Trophoblast cell (in vitro differentiated cells and primary cell): ENCODE measurements at regions not wholly inside any gene's neighbourhood (a gene's known extent, or its start where the extent isn't known, plus 50 kb on each side); places are given as distances from the start of the nearest gene placed in this dataset.

Experiments
- DNase-seq, 2 donors: peaks; one replicate each; pipeline ENCODE4 v3.0.0-alpha.2; 2016
- H2AFZ ChIP-seq: 2 replicates; pipeline ENCODE4 v1.6.1; 2013; ENCODE audit warnings: low read length, moderate library complexity, mild to moderate bottlenecking; ENCODE audit not compliant: insufficient read depth, poor library complexity
- H2AK5ac ChIP-seq: 2 replicates; pipeline ENCODE4 v1.6.1; 2013; ENCODE audit warnings: mild to moderate bottlenecking, low read length
- H2BK120ac ChIP-seq: 2 replicates; pipeline ENCODE4 v1.6.1; 2013; ENCODE audit warnings: low read length, mild to moderate bottlenecking, moderate library complexity; ENCODE audit not compliant: insufficient read depth, poor library complexity
- H2BK12ac ChIP-seq: 2 replicates; pipeline ENCODE4 v1.6.1; 2013; ENCODE audit warnings: mild to moderate bottlenecking, low read length, moderate library complexity
- H2BK5ac ChIP-seq: 2 replicates; pipeline ENCODE4 v1.6.1; 2013; ENCODE audit warnings: low read length, low read depth, moderate library complexity, mild to moderate bottlenecking; ENCODE audit not compliant: poor library complexity
- H3K14ac ChIP-seq: 2 replicates; pipeline ENCODE4 v1.6.1; 2013; ENCODE audit warnings: mild to moderate bottlenecking, low read length
- H3K18ac ChIP-seq: 2 replicates; pipeline ENCODE4 v1.6.1; 2013; ENCODE audit warnings: mild to moderate bottlenecking, low read length
- H3K23ac ChIP-seq: 2 replicates; pipeline ENCODE4 v1.6.1; 2013; ENCODE audit warnings: low read length
- H3K27ac ChIP-seq: 2 replicates; pipeline ENCODE4 v1.5.1; 2013; ENCODE audit warnings: low read depth, mild to moderate bottlenecking, inconsistent platforms, low read length, moderate library complexity
- H3K27me3 ChIP-seq: 2 replicates; pipeline ENCODE4 v1.6.1; 2013; ENCODE audit warnings: inconsistent platforms, mild to moderate bottlenecking, low read length, moderate library complexity; ENCODE audit not compliant: insufficient read depth
- H3K36me3 ChIP-seq, 2 experiments: 1 replicate in 1 of 2; 2 replicates in 1 of 2; pipeline ENCODE4 v1.6.1; 2013; ENCODE audit warnings: low read length in 2 of 2, mild to moderate bottlenecking in 2 of 2, moderate library complexity in 1 of 2; ENCODE audit not compliant: insufficient read depth in 2 of 2, control insufficient read depth in 1 of 2
- H3K4ac ChIP-seq: 2 replicates; pipeline ENCODE4 v1.6.1; 2013; ENCODE audit warnings: low read depth, mild to moderate bottlenecking, low read length, moderate library complexity
- H3K4me1 ChIP-seq, 2 experiments: 1 replicate in 1 of 2; 2 replicates in 1 of 2; pipeline ENCODE4 v1.6.1; 2013; ENCODE audit warnings: low read length in 2 of 2, mild to moderate bottlenecking in 2 of 2, moderate library complexity in 1 of 2; ENCODE audit not compliant: insufficient read depth in 2 of 2, control insufficient read depth in 1 of 2
- H3K4me2 ChIP-seq: 2 replicates; pipeline ENCODE4 v1.6.1; 2013; ENCODE audit warnings: inconsistent platforms, mild to moderate bottlenecking, low read length, moderate library complexity
- H3K4me3 ChIP-seq: 2 replicates; pipeline ENCODE4 v1.5.1; 2013; ENCODE audit warnings: mild to moderate bottlenecking, low read depth, low read length, inconsistent platforms
- H3K79me1 ChIP-seq: one replicate; pipeline ENCODE4 v1.6.1; 2013; ENCODE audit warnings: low read length
- H3K79me2 ChIP-seq: 2 replicates; pipeline ENCODE4 v1.6.1; 2013; ENCODE audit warnings: low read length, mild to moderate bottlenecking; ENCODE audit not compliant: control insufficient read depth, insufficient read depth, poor library complexity
- H3K9ac ChIP-seq: 2 replicates; pipeline ENCODE4 v1.6.1; 2013; ENCODE audit warnings: mild to moderate bottlenecking, low read length
- H3K9me3 ChIP-seq: 2 replicates; pipeline ENCODE4 v1.6.1; 2013; ENCODE audit warnings: low read depth, mild to moderate bottlenecking, control low read depth, inconsistent platforms, low read length; ENCODE audit not compliant: insufficient read depth
- H4K12ac ChIP-seq: 2 replicates; pipeline ENCODE4 v1.6.1; 2013; ENCODE audit warnings: low read depth, mild to moderate bottlenecking, low read length, moderate library complexity
- H4K8ac ChIP-seq: 2 replicates; pipeline ENCODE4 v1.6.1; 2013; ENCODE audit warnings: low read depth, mild to moderate bottlenecking, low read length, moderate library complexity
- H4K91ac ChIP-seq: one replicate; pipeline ENCODE4 v1.6.1; 2013; ENCODE audit warnings: low read depth, mild to moderate bottlenecking, low read length, moderate library complexity
- WGBS: extraction: QIAGEN DNeasy Blood & Tissue Kit; methylation state at CpG from one replicate; pipeline ENCODE4 v1.1.7; 2013; ENCODE audit warnings: missing lambda C conversion rate; ENCODE audit not compliant: insufficient read length, insufficient coverage; ENCODE audit errors: extremely low coverage; 5-methylcytosine and 5-hydroxymethylcytosine counted together

- no peak overlapping the region for H2AFZ ChIP-seq
- H3K9ac ChIP-seq, result no peak overlapping the region
- no peak overlapping the region for H2BK12ac ChIP-seq
- H4K12ac ChIP-seq, result no peak overlapping the region
- peaks cover 3% of the 10 kb centered on the region for H3K9me3 ChIP-seq
- H2BK5ac ChIP-seq, result no peak overlapping the region
- no peak overlapping the region for H4K91ac ChIP-seq
- H3K27me3 ChIP-seq, result no peaks in the 10 kb centered on the region
- no peak overlapping the region for H3K4me2 ChIP-seq
- H3K27ac ChIP-seq, result no peak overlapping the region
- no peak for DNase-seq
- H2BK120ac ChIP-seq, result no peak overlapping the region
- no peak overlapping the region for H3K23ac ChIP-seq
- H3K14ac ChIP-seq, result no peak overlapping the region
- H3K79me2 ChIP-seq, result no peaks in the 10 kb centered on the region
- no peak overlapping the region for H4K8ac ChIP-seq
- no peak overlapping the region for H3K4me3 ChIP-seq
- H3K4me1 ChIP-seq, result no peaks in the 10 kb centered on the region
- no peak overlapping the region for H2AK5ac ChIP-seq
- no peaks in the 10 kb centered on the region for H3K36me3 ChIP-seq
- no peaks in the 10 kb centered on the region for H3K79me1 ChIP-seq
- no peak overlapping the region for H3K18ac ChIP-seq
- H3K4ac ChIP-seq, result no peak overlapping the region
These were observed 262.7 kb downstream of the SPRY1 start for GRCh38 chr4:123659262-123659661.

GRCh38 chr4:123659730-123660129 lies 263.1 kb downstream of the SPRY1 start:
- no peak overlapping the region for H2AFZ ChIP-seq
- no peaks in the 10 kb centered on the region for H3K79me2 ChIP-seq
- H4K12ac ChIP-seq, result no peak overlapping the region
- peak in 1 of 2 donors; percentile 26 for DNase-seq
- H4K91ac ChIP-seq, result no peak overlapping the region
- no peak overlapping the region for H3K4me2 ChIP-seq
- no CpG with 5 or more reads among the region's 1 CpG for WGBS
- no peak overlapping the region for H2BK120ac ChIP-seq
- no peaks in the 10 kb centered on the region for H3K36me3 ChIP-seq
- no peak overlapping the region for H2BK12ac ChIP-seq
- H3K23ac ChIP-seq, result no peak overlapping the region
- no peak overlapping the region for H3K4me3 ChIP-seq
- H2BK5ac ChIP-seq, result no peak overlapping the region
- H3K27ac ChIP-seq, result no peak overlapping the region
- no peaks in the 10 kb centered on the region for H3K4me1 ChIP-seq
- peaks cover 3% of the 10 kb centered on the region for H3K9me3 ChIP-seq
- H3K27me3 ChIP-seq, result no peaks in the 10 kb centered on the region
- no peak overlapping the region for H3K4ac ChIP-seq
- H4K8ac ChIP-seq, result no peak overlapping the region
- no peak overlapping the region for H3K9ac ChIP-seq
- H3K14ac ChIP-seq, result no peak overlapping the region
- H2AK5ac ChIP-seq, result no peak overlapping the region
- H3K79me1 ChIP-seq, result no peaks in the 10 kb centered on the region
- H3K18ac ChIP-seq, result no peak overlapping the region

GRCh38 chr4:123661080-123661737 lies 264.6 kb downstream of the SPRY1 start:
- no peak overlapping the region for H3K4me3 ChIP-seq
- no peak overlapping the region for H2AFZ ChIP-seq
- H3K4me2 ChIP-seq, result no peak overlapping the region
- H3K36me3 ChIP-seq, result no peaks in the 10 kb centered on the region
- no peak overlapping the region for H4K12ac ChIP-seq
- no peaks in the 10 kb centered on the region for H3K4me1 ChIP-seq
- H3K14ac ChIP-seq, result no peak overlapping the region
- H2BK5ac ChIP-seq, result no peak overlapping the region
- no peak overlapping the region for H3K4ac ChIP-seq
- no peak overlapping the region for H2AK5ac ChIP-seq
- no peak overlapping the region for H3K27ac ChIP-seq
- H3K79me1 ChIP-seq, result no peaks in the 10 kb centered on the region
- no peaks in the 10 kb centered on the region for H3K79me2 ChIP-seq
- no peak overlapping the region for H4K91ac ChIP-seq
- no peak overlapping the region for H2BK12ac ChIP-seq
- no peak overlapping the region for H3K18ac ChIP-seq
- no peaks in the 10 kb centered on the region for H3K27me3 ChIP-seq
- H2BK120ac ChIP-seq, result no peak overlapping the region
- no peak overlapping the region for H4K8ac ChIP-seq
- no peak overlapping the region for H3K9ac ChIP-seq
- DNase-seq, result peak in 1 of 2 donors; percentile 36
- peaks cover 2% of the 10 kb centered on the region for H3K9me3 ChIP-seq
- H3K23ac ChIP-seq, result no peak overlapping the region

- H3K27ac ChIP-seq, result no peak overlapping the region
- H3K79me1 ChIP-seq, result no peaks in the 10 kb centered on the region
- H3K4me2 ChIP-seq, result no peak overlapping the region
- H3K36me3 ChIP-seq, result no peaks in the 10 kb centered on the region
- H3K4me1 ChIP-seq, result no peaks in the 10 kb centered on the region
- no peak overlapping the region for H4K8ac ChIP-seq
- no peak overlapping the region for H4K91ac ChIP-seq
- no peak overlapping the region for H2AFZ ChIP-seq
- no peak overlapping the region for H4K12ac ChIP-seq
- H3K4ac ChIP-seq, result no peak overlapping the region
- no peak overlapping the region for H3K14ac ChIP-seq
- no peak overlapping the region for H2BK120ac ChIP-seq
- H3K9me3 ChIP-seq, result no peaks in the 10 kb centered on the region
- no peak overlapping the region for H3K4me3 ChIP-seq
- H2BK5ac ChIP-seq, result no peak overlapping the region
- no peak overlapping the region for H3K18ac ChIP-seq
- no peaks in the 10 kb centered on the region for H3K79me2 ChIP-seq
- no peak overlapping the region for H3K9ac ChIP-seq
- no peak overlapping the region for H2BK12ac ChIP-seq
- H3K23ac ChIP-seq, result no peak overlapping the region
- no peaks in the 10 kb centered on the region for H3K27me3 ChIP-seq
- no peak for DNase-seq
- H2AK5ac ChIP-seq, result no peak overlapping the region
These were observed 266.2 kb downstream of the SPRY1 start for GRCh38 chr4:123662827-123663226.
